ENCODE measurements at regions not wholly inside any gene's neighbourhood (a gene's known extent, or its start where the extent isn't known, plus 50 kb on each side); places are given as distances from the start of the nearest gene placed in this dataset.
"Not testable (repeated sequence)": the region's sequence is repeated elsewhere in the genome, so short reads cannot be mapped to it uniquely, and the experiment has no call there.

DNA sequence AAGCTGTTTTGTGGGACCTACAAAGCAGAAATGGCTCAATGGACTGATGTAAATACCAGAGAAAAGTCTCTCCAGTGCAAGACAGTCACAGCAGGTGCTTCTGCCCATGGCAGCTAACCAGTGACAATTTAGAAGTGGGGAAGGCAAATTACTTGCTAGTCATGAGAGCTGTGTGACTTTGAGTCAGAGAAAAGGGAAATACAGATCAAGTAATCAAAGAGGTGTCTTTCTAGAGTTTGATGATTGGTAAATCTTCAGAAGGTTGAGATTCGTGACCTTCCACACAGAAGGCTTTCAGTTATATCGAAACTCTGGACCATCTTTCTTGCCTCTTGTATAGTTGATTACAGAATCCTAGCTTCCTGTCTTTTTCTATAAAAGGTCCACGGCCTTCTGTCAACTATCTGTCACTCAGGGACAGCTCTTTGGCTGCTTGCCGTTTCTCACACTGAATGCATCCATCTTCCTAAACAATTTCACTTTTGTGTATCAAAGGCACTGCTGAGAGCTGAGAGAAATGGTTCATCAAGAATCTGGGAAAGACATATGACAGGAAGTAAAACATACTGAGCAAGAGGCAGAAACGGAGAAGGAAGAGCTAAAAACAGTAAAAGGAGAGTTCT lies 993.9 kb upstream of the ACO1 start:
- H3K27me3 ChIP-seq (ENCODE audit: control insufficient read depth in 3 of 3, insufficient read depth in 3 of 3, low read length in 3 of 3): no peaks in the 10 kb centered on the region
- no peak overlapping the region for H3K27ac ChIP-seq (ENCODE audit: low read depth, low read length)
- H3K36me3 ChIP-seq (ENCODE audit: control insufficient read depth in 3 of 3, insufficient read depth in 3 of 3, low read length in 3 of 3): no peaks in the 10 kb centered on the region
- H3K4me3 ChIP-seq (ENCODE audit: low read length in 3 of 3): no peak overlapping the region
- no peaks in the 10 kb centered on the region for H3K4me1 ChIP-seq (ENCODE audit: control insufficient read depth in 3 of 3, insufficient read depth in 3 of 3, low read length in 3 of 3)
- H3K9me3 ChIP-seq (ENCODE audit: control insufficient read depth in 3 of 3, low read length in 3 of 3): no peaks in the 10 kb centered on the region
- no peak overlapping the region for H3K9ac ChIP-seq (ENCODE audit: low read depth in 1 of 3, low read length in 3 of 3)

DNA sequence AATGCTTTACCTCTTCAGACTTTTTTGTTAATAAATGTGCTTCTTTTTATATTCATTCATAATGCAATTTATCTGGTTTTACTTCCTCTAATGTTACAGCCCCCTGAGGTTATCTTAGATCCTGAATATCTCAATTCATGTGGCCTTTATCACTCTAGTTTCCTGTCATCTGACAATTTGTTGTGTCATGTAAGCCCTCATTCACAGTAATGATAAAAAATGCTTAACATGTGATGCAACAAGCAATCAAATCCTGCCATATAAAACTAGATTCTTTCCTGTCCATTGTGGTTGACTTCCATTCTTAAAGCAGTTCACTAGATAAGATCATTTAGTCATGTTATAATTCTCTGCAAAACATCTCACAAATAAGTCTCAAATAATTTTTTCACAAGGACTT lies 991.2 kb upstream of the ACO1 start:
- no peak overlapping the region for H3K27ac ChIP-seq (ENCODE audit: low read depth, low read length)
- H3K4me3 ChIP-seq (ENCODE audit: low read length in 3 of 3): no peak overlapping the region
- no peaks in the 10 kb centered on the region for H3K27me3 ChIP-seq (ENCODE audit: control insufficient read depth in 3 of 3, insufficient read depth in 3 of 3, low read length in 3 of 3)
- no peaks in the 10 kb centered on the region for H3K4me1 ChIP-seq (ENCODE audit: control insufficient read depth in 3 of 3, insufficient read depth in 3 of 3, low read length in 3 of 3)
- no peaks in the 10 kb centered on the region for H3K36me3 ChIP-seq (ENCODE audit: control insufficient read depth in 3 of 3, insufficient read depth in 3 of 3, low read length in 3 of 3)
- no peaks in the 10 kb centered on the region for H3K9me3 ChIP-seq (ENCODE audit: control insufficient read depth in 3 of 3, low read length in 3 of 3)
- no peak overlapping the region for H3K9ac ChIP-seq (ENCODE audit: low read depth in 1 of 3, low read length in 3 of 3)

DNA sequence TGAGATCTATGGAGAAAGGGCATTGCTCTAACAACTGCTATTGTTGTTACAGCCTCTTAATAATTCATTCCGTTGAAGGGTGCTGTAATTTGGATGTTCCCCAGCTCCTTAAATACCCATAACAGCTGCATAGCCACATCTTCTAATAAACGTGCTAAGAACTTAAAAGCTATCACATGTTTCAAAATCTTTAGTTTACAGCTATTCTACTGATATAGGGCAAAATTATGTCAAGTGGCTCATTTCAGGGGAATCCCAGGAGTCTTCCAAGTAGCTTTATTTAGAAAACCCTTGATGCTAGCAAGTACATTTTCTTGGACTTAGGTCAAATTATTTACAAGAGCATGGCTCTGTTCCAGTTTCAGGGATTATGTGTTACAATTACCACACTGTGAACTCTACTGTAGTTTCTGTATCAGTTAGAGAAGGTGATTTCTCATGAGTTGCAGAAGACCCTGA lies 990.4 kb upstream of the ACO1 start:
- no peaks in the 10 kb centered on the region for H3K4me1 ChIP-seq (ENCODE audit: control insufficient read depth in 3 of 3, insufficient read depth in 3 of 3, low read length in 3 of 3)
- H3K4me3 ChIP-seq (ENCODE audit: low read length in 3 of 3): no peak overlapping the region
- no peaks in the 10 kb centered on the region for H3K9me3 ChIP-seq (ENCODE audit: control insufficient read depth in 3 of 3, low read length in 3 of 3)
- no peaks in the 10 kb centered on the region for H3K27me3 ChIP-seq (ENCODE audit: control insufficient read depth in 3 of 3, insufficient read depth in 3 of 3, low read length in 3 of 3)
- no peaks in the 10 kb centered on the region for H3K36me3 ChIP-seq (ENCODE audit: control insufficient read depth in 3 of 3, insufficient read depth in 3 of 3, low read length in 3 of 3)
- H3K27ac ChIP-seq (ENCODE audit: low read depth, low read length): no peak overlapping the region
- H3K9ac ChIP-seq (ENCODE audit: low read depth in 1 of 3, low read length in 3 of 3): no peak overlapping the region

DNA sequence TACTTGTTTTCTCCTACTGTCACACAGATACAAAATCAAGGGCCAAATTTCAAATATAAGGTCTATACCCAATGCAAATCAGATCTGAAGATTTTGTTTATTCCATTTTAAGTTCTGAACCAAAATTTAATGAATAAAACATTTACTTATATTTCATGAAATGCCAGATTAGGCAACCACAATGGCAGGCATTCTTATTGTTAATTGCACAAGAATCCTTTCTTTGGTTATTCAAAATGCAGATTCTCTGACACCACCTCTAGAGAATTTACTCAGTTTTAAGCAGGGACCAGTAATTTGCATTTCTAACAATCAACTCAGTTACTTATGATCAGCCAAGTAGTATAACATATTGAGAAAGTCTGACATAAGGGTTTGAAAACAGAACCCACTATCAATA lies 972.4 kb upstream of the ACO1 start:
- Histone ChIP-seq H3K4me3 (ENCODE audit: low read length in 3 of 3) (no peak overlapping the region), H3K27me3 (ENCODE audit: control insufficient read depth in 3 of 3, insufficient read depth in 3 of 3, low read length in 3 of 3) (no peaks in the 10 kb centered on the region), H3K36me3 (ENCODE audit: control insufficient read depth in 3 of 3, insufficient read depth in 3 of 3, low read length in 3 of 3) (no peaks in the 10 kb centered on the region), H3K9me3 (ENCODE audit: control insufficient read depth in 3 of 3, low read length in 3 of 3) (no peaks in the 10 kb centered on the region), H3K27ac (ENCODE audit: low read depth, low read length) (no peak overlapping the region), H3K4me1 (ENCODE audit: control insufficient read depth in 3 of 3, insufficient read depth in 3 of 3, low read length in 3 of 3) (no peaks in the 10 kb centered on the region), H3K9ac (ENCODE audit: low read depth in 1 of 3, low read length in 3 of 3) (no peak overlapping the region)

DNA sequence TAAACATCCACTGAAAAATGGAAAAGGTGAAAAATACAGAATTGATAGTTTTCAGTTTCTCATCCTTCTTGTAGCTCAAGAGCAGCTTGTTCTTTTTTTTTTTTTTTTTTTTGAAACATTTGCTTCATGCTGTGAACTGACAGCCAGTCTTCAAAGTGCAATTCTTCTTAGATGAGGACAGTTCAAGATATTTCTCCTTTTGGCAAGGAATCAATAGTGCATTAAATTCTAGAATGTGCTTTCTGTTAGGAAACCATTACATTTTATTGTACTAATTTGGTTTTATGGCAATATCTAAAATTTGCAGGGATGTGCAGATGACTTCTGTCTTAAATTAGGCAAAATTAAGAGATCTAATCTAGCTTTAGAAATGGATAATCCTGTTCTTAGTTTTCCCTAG lies 969.3 kb upstream of the ACO1 start:
- Histone ChIP-seq H3K36me3 (ENCODE audit: control insufficient read depth in 3 of 3, insufficient read depth in 3 of 3, low read length in 3 of 3) (no peaks in the 10 kb centered on the region), H3K4me3 (ENCODE audit: low read length in 3 of 3) (no peak overlapping the region), H3K9ac (ENCODE audit: low read depth in 1 of 3, low read length in 3 of 3) (no peak overlapping the region), H3K27ac (ENCODE audit: low read depth, low read length) (no peak overlapping the region), H3K4me1 (ENCODE audit: control insufficient read depth in 3 of 3, insufficient read depth in 3 of 3, low read length in 3 of 3) (no peaks in the 10 kb centered on the region), H3K27me3 (ENCODE audit: control insufficient read depth in 3 of 3, insufficient read depth in 3 of 3, low read length in 3 of 3) (no peaks in the 10 kb centered on the region), H3K9me3 (ENCODE audit: control insufficient read depth in 3 of 3, low read length in 3 of 3) (no peaks in the 10 kb centered on the region)

DNA sequence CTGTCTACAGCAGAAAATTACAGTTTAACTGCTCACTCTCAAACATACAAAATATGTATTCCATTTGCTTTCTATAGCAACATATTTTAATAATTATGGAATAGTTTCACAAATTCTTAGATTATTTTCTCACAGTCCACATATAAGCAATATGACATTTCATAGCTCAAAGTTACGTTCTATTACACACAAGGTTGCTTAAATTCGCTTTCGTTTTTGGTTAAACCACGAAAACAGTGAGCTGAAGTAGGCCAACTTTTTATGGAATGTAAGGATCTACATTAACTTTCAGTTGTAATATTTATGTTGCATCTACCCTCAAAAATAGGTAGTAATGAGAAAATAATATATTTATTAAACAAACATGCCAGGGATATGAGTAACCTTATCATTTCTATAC lies 966.0 kb upstream of the ACO1 start:
- H3K27me3 ChIP-seq (ENCODE audit: control insufficient read depth in 3 of 3, insufficient read depth in 3 of 3, low read length in 3 of 3): no peaks in the 10 kb centered on the region
- H3K27ac ChIP-seq (ENCODE audit: low read depth, low read length): no peak overlapping the region
- no peak overlapping the region for H3K4me3 ChIP-seq (ENCODE audit: low read length in 3 of 3)
- no peaks in the 10 kb centered on the region for H3K9me3 ChIP-seq (ENCODE audit: control insufficient read depth in 3 of 3, low read length in 3 of 3)
- H3K36me3 ChIP-seq (ENCODE audit: control insufficient read depth in 3 of 3, insufficient read depth in 3 of 3, low read length in 3 of 3): no peaks in the 10 kb centered on the region
- H3K4me1 ChIP-seq (ENCODE audit: control insufficient read depth in 3 of 3, insufficient read depth in 3 of 3, low read length in 3 of 3): no peaks in the 10 kb centered on the region
- H3K9ac ChIP-seq (ENCODE audit: low read depth in 1 of 3, low read length in 3 of 3): no peak overlapping the region

DNA sequence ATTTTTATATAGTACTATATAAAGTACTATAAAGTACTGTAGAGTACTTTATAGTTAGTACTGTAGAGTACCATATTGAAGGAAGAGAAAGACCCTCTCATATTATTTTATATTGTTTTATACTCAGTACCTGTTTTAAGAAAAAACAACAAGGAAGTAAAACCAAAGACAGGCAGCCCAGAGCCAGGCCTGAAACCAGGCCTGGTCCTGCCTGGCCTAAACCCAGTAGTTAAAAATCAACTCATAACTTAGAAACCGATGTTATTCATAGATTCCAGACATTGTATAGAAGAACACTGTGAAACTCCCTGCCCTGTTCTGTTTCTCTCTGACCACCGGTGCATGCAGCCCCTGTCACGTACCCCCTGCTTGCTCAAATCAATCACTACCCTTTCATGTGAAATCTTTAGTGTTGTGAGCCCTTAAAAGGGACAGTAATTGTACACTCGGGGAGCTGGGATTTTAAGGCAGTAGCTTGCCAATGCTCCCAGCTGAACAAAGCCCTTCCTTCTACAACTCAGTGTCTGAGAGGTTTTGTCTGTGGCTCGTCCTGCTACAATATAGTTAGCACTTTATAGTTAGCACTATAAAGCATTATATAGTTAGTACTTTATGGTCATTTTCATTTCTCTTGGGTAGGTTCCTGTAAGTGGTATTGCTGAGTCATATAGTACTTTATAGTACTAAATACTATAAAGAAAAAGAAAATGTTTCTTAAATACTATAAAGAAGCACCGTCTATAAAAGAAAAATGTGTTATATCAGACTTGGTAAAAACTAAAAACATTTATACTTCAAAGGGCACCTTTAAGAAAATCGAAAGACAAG lies 940.6 kb upstream of the ACO1 start:
- not testable (repeated sequence) for H3K4me3 ChIP-seq (ENCODE audit: low read length in 3 of 3); H3K9ac ChIP-seq (ENCODE audit: low read depth in 1 of 3, low read length in 3 of 3); H3K27ac ChIP-seq (ENCODE audit: low read depth, low read length); H3K36me3 ChIP-seq (ENCODE audit: control insufficient read depth in 3 of 3, insufficient read depth in 3 of 3, low read length in 3 of 3); H3K9me3 ChIP-seq (ENCODE audit: control insufficient read depth in 3 of 3, low read length in 3 of 3); H3K27me3 ChIP-seq (ENCODE audit: control insufficient read depth in 3 of 3, insufficient read depth in 3 of 3, low read length in 3 of 3); H3K4me1 ChIP-seq (ENCODE audit: control insufficient read depth in 3 of 3, insufficient read depth in 3 of 3, low read length in 3 of 3)

DNA sequence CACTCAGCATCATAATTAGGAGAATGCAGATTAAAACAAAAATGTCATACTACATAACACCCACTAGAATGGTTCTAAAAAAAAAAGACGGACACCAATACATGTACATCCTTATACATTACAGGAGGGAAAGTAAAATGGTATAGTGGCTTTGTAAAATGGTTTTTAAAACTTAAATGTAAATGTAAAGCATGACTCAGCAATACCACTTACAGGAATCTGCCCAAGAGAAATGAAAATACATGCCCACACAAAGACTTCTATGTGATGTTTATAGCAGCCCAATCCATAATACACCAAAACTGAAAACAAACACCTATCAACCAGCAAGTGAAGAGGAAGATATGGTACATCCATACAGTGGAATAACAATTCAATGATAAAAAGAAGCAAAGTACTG lies 939.1 kb upstream of the ACO1 start:
- Histone ChIP-seq H3K9me3 (ENCODE audit: control insufficient read depth in 3 of 3, low read length in 3 of 3) (no peaks in the 10 kb centered on the region), H3K27me3 (ENCODE audit: control insufficient read depth in 3 of 3, insufficient read depth in 3 of 3, low read length in 3 of 3) (no peaks in the 10 kb centered on the region), H3K36me3 (ENCODE audit: control insufficient read depth in 3 of 3, insufficient read depth in 3 of 3, low read length in 3 of 3) (no peaks in the 10 kb centered on the region), H3K9ac (ENCODE audit: low read depth in 1 of 3, low read length in 3 of 3) (no peak overlapping the region), H3K4me1 (ENCODE audit: control insufficient read depth in 3 of 3, insufficient read depth in 3 of 3, low read length in 3 of 3) (no peaks in the 10 kb centered on the region), H3K27ac (ENCODE audit: low read depth, low read length) (no peak overlapping the region), H3K4me3 (ENCODE audit: low read length in 3 of 3) (no peak overlapping the region)

DNA sequence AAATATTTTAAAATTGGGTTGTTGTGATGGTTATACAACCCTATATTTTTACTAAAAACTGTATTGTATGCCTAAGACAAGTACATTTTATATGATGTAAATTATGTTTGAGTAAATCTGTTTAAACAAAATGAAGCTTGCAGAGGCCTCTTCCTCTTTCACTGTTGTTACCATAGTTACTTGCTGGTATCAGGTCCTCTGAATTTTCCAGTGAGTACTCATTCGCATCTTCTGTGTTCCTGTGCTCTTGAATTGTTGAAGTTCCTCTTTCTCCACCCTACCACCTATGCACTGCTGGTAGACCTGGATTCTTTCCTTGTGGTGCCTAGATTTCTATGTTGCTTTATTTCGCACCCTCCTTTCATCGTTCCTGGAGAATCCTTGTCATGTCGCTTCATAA lies 938.5 kb upstream of the ACO1 start:
- Histone ChIP-seq H3K9me3 (ENCODE audit: control insufficient read depth in 3 of 3, low read length in 3 of 3) (no peaks in the 10 kb centered on the region), H3K4me1 (ENCODE audit: control insufficient read depth in 3 of 3, insufficient read depth in 3 of 3, low read length in 3 of 3) (no peaks in the 10 kb centered on the region), H3K27ac (ENCODE audit: low read depth, low read length) (no peak overlapping the region), H3K4me3 (ENCODE audit: low read length in 3 of 3) (no peak overlapping the region), H3K36me3 (ENCODE audit: control insufficient read depth in 3 of 3, insufficient read depth in 3 of 3, low read length in 3 of 3) (no peaks in the 10 kb centered on the region), H3K9ac (ENCODE audit: low read depth in 1 of 3, low read length in 3 of 3) (no peak overlapping the region), H3K27me3 (ENCODE audit: control insufficient read depth in 3 of 3, insufficient read depth in 3 of 3, low read length in 3 of 3) (no peaks in the 10 kb centered on the region)

DNA sequence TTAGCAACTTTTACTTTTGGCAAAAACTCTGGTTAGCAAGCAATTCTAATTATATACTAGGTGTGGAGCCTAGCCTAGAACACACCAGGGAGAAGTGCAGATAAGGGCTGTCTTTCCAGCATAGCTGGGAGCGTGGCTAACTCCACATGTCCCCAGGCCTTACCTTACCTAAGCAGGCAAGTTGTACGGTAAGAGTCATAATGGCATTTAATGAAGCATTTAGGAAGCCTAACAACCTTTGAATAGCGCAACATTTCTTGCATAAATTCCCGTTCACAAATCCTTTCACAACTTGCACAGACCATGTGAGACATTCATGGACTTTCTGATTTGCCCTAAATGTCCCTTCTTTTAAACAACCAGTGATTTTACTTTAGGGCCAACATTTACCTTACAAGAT lies 917.4 kb upstream of the ACO1 start:
- Histone ChIP-seq H3K9me3 (ENCODE audit: control insufficient read depth in 3 of 3, low read length in 3 of 3) (no peaks in the 10 kb centered on the region), H3K9ac (ENCODE audit: low read depth in 1 of 3, low read length in 3 of 3) (no peak overlapping the region), H3K27ac (ENCODE audit: low read depth, low read length) (no peak overlapping the region), H3K4me1 (ENCODE audit: control insufficient read depth in 3 of 3, insufficient read depth in 3 of 3, low read length in 3 of 3) (no peaks in the 10 kb centered on the region), H3K27me3 (ENCODE audit: control insufficient read depth in 3 of 3, insufficient read depth in 3 of 3, low read length in 3 of 3) (no peaks in the 10 kb centered on the region), H3K36me3 (ENCODE audit: control insufficient read depth in 3 of 3, insufficient read depth in 3 of 3, low read length in 3 of 3) (no peaks in the 10 kb centered on the region), H3K4me3 (ENCODE audit: low read length in 3 of 3) (no peak overlapping the region)

Measured in skeletal muscle tissue (tissue), 3 donors.